ENCODE measurements at regions not wholly inside any gene's neighbourhood (a gene's known extent, or its start where the extent isn't known, plus 50 kb on each side); places are given as distances from the start of the nearest gene placed in this dataset.

- no peak for TF ChIP-seq CTCF (IDR thresholded peaks at IDR 0.05; ENCODE audit: borderline replicate concordance, extremely low read depth, low read length, poor library complexity, severe bottlenecking)
- TF ChIP-seq EZH2 (IDR thresholded peaks at IDR 0.05; ENCODE audit: borderline replicate concordance, low read depth, low read length, severe bottlenecking), result no peak
Observed at GRCh38 chr3:186413615-186414415, 51.8 kb upstream of the DGKG start.
